Smooth muscle cell (in vitro differentiated cells): ENCODE measurements at regions not wholly inside any gene's neighbourhood (a gene's known extent, or its start where the extent isn't known, plus 50 kb on each side); places are given as distances from the start of the nearest gene placed in this dataset.

Experiments used
- DNase-seq: peaks from one replicate; lab custom pipeline; 2025; ENCODE audit not compliant: unreplicated experiment; lab: John Stamatoyannopoulos, UW
- H2AFZ ChIP-seq: fragments of 200-600 bp; sonication (generic); 2 replicates; pipeline ENCODE4 v1.6.0; 2016; ENCODE audit warnings: antibody characterized with exemption, low read depth, mild to moderate bottlenecking
- H3F3A ChIP-seq: fragments of 200-600 bp; sonication (generic); 2 replicates; pipeline ENCODE4 v1.6.0; 2017; ENCODE audit warnings: antibody characterized with exemption, low read depth
- H3K27ac ChIP-seq: fragments of 200-600 bp; sonication (generic); 2 replicates; pipeline ENCODE4 v1.5.1; 2016; ENCODE audit warnings: low read depth, mild to moderate bottlenecking
- H3K27me3 ChIP-seq: fragments of 200-600 bp; sonication (generic); 2 replicates; pipeline ENCODE4 v1.6.1; 2016; ENCODE audit warnings: low read depth, mild to moderate bottlenecking
- H3K36me3 ChIP-seq: fragments of 200-600 bp; sonication (generic); 2 replicates; pipeline ENCODE4 v1.5.1; 2016; ENCODE audit warnings: low read depth
- H3K4me1 ChIP-seq: fragments of 200-600 bp; sonication (generic); 2 replicates; pipeline ENCODE4 v1.5.1; 2016; ENCODE audit warnings: low read depth
- H3K4me2 ChIP-seq: fragments of 200-600 bp; sonication (generic); 2 replicates; pipeline ENCODE4 v1.6.0; 2016; ENCODE audit warnings: mild to moderate bottlenecking
- H3K4me3 ChIP-seq: fragments of 200-600 bp; sonication (generic); 2 replicates; pipeline ENCODE4 v1.5.1; 2016; ENCODE audit warnings: mild to moderate bottlenecking
- H3K79me2 ChIP-seq: fragments of 200-600 bp; sonication (generic); 2 replicates; pipeline ENCODE4 v1.6.0; 2016; ENCODE audit warnings: low read depth, mild to moderate bottlenecking
- H3K9ac ChIP-seq: fragments of 200-600 bp; sonication (generic); 2 replicates; pipeline ENCODE4 v1.6.0; 2016; ENCODE audit warnings: low read depth
- H3K9me3 ChIP-seq: fragments of 200-600 bp; sonication (generic); replicated peaks from 2 replicates; pipeline ENCODE4 v1.5.1; 2016; ENCODE audit warnings: low read depth
- H4K20me1 ChIP-seq: fragments of 200-600 bp; sonication (generic); 2 replicates; pipeline ENCODE4 v1.6.0; 2016; ENCODE audit warnings: low read depth
- WGBS: methylation state at CpG from one replicate; pipeline ENCODE4 v1.1.7; 2016; ENCODE audit warnings: low lambda C conversion rate; 5-methylcytosine and 5-hydroxymethylcytosine counted together
- TF ChIP-seq, protein P1 (sequence below): fragments of 200-600 bp; sonication (generic); IDR thresholded peaks from 2 replicates; pipeline ENCODE4 v1.5.1; 2017; ENCODE audit warnings: borderline replicate concordance, mild to moderate bottlenecking, antibody characterized with exemption; ENCODE audit not compliant: insufficient read depth, poor library complexity, severe bottlenecking

DNA sequence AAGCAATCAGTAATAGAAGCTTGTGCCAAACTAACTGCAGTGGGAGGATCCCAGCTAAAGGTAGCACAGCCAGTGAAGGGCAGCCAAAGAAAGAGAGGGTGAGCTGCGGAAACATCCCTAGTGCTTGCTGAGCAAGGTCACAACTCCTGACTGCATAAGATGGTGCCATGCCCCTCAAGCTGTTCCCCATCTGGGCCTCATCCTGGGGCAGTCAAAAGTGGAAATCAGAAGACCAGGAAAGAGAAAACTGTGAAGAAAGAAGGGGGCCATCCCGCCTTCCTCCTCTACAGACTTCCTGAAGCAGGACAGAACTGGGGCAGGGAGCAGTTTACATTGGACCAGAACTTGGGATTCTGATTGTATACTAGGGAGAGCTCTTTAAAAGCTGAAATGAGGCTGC is 159.2 kb downstream of the TNFSF13B start:
- TF ChIP-seq, protein P1, sequence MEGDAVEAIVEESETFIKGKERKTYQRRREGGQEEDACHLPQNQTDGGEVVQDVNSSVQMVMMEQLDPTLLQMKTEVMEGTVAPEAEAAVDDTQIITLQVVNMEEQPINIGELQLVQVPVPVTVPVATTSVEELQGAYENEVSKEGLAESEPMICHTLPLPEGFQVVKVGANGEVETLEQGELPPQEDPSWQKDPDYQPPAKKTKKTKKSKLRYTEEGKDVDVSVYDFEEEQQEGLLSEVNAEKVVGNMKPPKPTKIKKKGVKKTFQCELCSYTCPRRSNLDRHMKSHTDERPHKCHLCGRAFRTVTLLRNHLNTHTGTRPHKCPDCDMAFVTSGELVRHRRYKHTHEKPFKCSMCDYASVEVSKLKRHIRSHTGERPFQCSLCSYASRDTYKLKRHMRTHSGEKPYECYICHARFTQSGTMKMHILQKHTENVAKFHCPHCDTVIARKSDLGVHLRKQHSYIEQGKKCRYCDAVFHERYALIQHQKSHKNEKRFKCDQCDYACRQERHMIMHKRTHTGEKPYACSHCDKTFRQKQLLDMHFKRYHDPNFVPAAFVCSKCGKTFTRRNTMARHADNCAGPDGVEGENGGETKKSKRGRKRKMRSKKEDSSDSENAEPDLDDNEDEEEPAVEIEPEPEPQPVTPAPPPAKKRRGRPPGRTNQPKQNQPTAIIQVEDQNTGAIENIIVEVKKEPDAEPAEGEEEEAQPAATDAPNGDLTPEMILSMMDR = no peak
- H3K4me2 ChIP-seq = no peak overlapping the region
- H3K79me2 ChIP-seq = no peaks in the 10 kb centered on the region
- H3K27me3 ChIP-seq = no peaks in the 10 kb centered on the region
- no peaks in the 10 kb centered on the region for H4K20me1 ChIP-seq
- 96% methylated on average over 2 of the region's 2 CpGs for WGBS
- no peaks in the 10 kb centered on the region for H3K4me1 ChIP-seq
- no peak overlapping the region for H3K9ac ChIP-seq
- H3K9me3 ChIP-seq = no peaks in the 10 kb centered on the region
- no peak overlapping the region for H3K4me3 ChIP-seq
- H3K27ac ChIP-seq = no peak overlapping the region
- no peak overlapping the region for H2AFZ ChIP-seq
- no peaks in the 10 kb centered on the region for H3K36me3 ChIP-seq
- no peaks in the 10 kb centered on the region for H3F3A ChIP-seq
- DNase-seq = no peak

DNA sequence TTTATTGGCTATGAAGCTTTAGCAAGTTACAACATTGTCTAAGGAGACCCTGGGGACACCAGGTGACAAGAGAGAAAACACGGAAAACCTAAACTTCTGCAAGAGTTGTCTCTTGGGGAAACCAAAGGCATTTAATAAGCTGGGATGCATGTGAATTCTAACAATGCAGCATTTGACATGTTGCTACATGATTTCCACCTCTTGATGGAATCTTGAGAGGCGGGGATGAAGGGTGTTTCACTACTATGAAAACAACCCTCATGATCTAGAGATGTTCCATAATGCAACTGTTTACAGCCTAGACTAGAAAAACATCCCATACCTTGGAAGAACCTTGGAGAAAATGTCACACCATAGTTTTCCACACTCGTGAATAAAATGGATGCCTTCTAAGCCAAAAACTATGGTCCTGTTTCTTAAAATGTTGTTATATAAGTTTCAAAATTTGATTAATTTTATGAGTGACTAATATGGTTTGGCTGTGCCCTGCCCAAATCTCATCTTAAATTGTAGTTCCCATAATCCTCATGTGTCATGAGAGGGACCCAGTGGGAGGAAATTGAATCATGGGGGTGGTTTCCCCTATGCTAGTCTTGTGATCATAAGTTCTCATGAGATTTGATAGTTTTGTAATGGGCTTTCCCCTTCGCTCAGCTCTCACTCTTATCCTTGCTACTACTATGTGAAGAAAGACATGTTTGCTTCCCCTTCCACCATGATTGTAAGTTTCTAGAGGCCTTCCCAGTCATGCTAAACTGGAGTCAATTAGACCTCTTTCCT is 164.6 kb downstream of the TNFSF13B start:
- TF ChIP-seq, protein P1 = no peak
- H3K4me1 ChIP-seq = no peaks in the 10 kb centered on the region
- H3K27ac ChIP-seq = no peak overlapping the region
- no peak overlapping the region for H3K4me3 ChIP-seq
- H3K4me2 ChIP-seq = no peak overlapping the region
- no peaks in the 10 kb centered on the region for H3K79me2 ChIP-seq
- H3K9ac ChIP-seq = no peak overlapping the region
- no peak overlapping the region for H2AFZ ChIP-seq
- no peak for DNase-seq
- H3K9me3 ChIP-seq = no peaks in the 10 kb centered on the region
- no peaks in the 10 kb centered on the region for H3K27me3 ChIP-seq
- no peaks in the 10 kb centered on the region for H4K20me1 ChIP-seq
- H3K36me3 ChIP-seq = no peaks in the 10 kb centered on the region
- 91% methylated on average over 4 of the region's 4 CpGs for WGBS
- no peaks in the 10 kb centered on the region for H3F3A ChIP-seq

DNA sequence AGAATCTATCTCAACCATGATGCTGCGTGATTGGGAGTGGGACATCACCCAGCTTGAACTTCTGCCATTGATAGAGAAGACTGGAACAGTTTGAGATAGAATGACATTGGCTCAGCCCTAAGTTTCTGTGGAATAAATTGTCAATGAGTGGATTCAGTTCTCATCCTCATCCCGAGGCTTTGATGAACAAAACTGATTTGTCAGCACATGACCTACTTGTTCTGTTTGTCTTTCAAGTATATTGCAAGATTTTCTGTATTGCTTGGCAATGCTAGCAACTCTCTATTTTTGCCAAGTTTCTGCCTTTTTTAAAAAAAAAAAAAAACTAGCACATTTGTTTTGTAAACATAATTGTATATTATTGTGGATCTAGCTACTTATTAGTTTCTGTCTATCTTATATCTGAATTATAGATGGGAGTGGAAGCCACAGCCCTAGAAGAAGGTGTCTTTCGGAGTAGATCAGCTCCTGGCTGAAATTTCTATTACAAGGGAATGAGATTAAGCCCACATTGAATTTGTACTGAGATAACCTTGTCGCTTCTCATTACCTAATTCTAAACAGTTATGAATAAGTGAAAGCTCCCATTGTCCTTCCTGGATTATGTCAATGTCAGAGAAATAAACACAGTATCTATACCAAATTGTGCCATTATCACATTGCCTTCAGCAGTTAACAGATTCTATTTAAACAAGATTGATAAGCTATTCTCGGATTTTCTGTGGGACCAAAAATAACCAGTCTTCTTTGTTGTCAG is 166.1 kb downstream of the TNFSF13B start:
- Histone ChIP-seq H3K79me2 (no peaks in the 10 kb centered on the region), H3F3A (no peaks in the 10 kb centered on the region), H3K9me3 (no peaks in the 10 kb centered on the region), H4K20me1 (no peaks in the 10 kb centered on the region), H2AFZ (no peak overlapping the region), H3K4me3 (no peak overlapping the region), H3K27ac (no peak overlapping the region), H3K4me1 (no peaks in the 10 kb centered on the region), H3K4me2 (no peak overlapping the region), H3K27me3 (no peaks in the 10 kb centered on the region), H3K36me3 (no peaks in the 10 kb centered on the region), H3K9ac (no peak overlapping the region)
- TF ChIP-seq, protein P1 = no peak
- 86% methylated on average over 5 of the region's 5 CpGs for WGBS
- no peak for DNase-seq
